ENCODE measurements at regions not wholly inside any gene's neighbourhood (a gene's known extent, or its start where the extent isn't known, plus 50 kb on each side); places are given as distances from the start of the nearest gene placed in this dataset.
A peak's percentile ranks its signal among the peaks of the same experiment; 100 is the strongest.

DNA sequence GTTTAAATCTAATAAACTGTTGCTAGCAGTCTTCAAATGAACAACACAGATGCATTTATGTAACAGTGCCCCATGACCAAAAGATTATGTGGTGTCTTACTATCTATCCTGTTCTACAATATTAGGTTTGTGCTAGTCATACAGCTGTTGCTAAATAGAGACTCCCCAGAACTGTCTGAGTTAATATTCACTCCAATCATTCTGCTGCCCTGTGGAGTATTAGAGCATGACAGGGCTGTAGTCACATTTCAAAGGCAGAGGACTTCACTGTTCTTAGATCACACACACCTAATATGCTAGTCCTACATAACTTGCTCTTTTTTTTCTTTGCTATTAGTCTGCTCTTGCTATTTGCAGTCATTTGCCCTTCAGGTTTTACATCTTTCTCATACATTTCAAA is 157.6 kb upstream of the MDGA2 start:
- intact Hi-C loops (cut with DNase I) = no loop called here
- H3K27me3 ChIP-seq = no peaks in the 10 kb centered on the region
- H3K9me3 ChIP-seq = no peaks in the 10 kb centered on the region
- no peaks in the 10 kb centered on the region for H3K4me1 ChIP-seq
- TF ChIP-seq POLR2A (IDR thresholded peaks at IDR 0.05) = no peak
- TF ChIP-seq, protein P1, sequence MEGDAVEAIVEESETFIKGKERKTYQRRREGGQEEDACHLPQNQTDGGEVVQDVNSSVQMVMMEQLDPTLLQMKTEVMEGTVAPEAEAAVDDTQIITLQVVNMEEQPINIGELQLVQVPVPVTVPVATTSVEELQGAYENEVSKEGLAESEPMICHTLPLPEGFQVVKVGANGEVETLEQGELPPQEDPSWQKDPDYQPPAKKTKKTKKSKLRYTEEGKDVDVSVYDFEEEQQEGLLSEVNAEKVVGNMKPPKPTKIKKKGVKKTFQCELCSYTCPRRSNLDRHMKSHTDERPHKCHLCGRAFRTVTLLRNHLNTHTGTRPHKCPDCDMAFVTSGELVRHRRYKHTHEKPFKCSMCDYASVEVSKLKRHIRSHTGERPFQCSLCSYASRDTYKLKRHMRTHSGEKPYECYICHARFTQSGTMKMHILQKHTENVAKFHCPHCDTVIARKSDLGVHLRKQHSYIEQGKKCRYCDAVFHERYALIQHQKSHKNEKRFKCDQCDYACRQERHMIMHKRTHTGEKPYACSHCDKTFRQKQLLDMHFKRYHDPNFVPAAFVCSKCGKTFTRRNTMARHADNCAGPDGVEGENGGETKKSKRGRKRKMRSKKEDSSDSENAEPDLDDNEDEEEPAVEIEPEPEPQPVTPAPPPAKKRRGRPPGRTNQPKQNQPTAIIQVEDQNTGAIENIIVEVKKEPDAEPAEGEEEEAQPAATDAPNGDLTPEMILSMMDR (IDR thresholded peaks at IDR 0.05) = no peak
- H3K36me3 ChIP-seq = no peaks in the 10 kb centered on the region
- H3K27ac ChIP-seq = no peak overlapping the region
- DNase-seq (no peak), ATAC-seq (no peak)
- H3K4me3 ChIP-seq = no peak overlapping the region

DNA sequence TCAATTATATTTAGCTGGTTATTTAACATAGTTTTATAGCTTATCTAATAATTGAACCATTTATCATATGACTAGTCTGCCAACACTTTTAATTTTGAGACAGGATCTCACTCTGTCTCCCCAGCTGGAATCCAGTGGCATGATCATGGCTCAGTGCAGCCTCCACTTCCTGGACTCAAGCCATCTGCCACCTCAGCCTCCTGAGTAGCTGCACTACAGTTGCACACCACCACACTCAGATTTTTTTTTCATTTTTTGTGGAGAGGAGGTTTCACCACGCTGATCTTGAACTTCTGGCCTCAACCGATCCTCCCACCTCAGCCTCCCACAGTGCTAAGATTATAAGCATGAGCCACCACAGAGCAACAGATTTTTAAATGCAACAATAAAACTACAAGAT is 151.4 kb upstream of the MDGA2 start:
- no peak for ATAC-seq
- H3K27ac ChIP-seq = no peak overlapping the region
- H3K9me3 ChIP-seq = no peaks in the 10 kb centered on the region
- WGBS (ENCODE audit: insufficient coverage, low coverage, low lambda C conversion rate, missing lambda C conversion rate) = 72% methylated on average over 2 of the region's 2 CpGs
- TF ChIP-seq, protein P1 (IDR thresholded peaks at IDR 0.05) = no peak
- no peak overlapping the region for H3K4me3 ChIP-seq
- intact Hi-C loops (cut with DNase I) = no loop called here
- no peak for DNase-seq
- H3K27me3 ChIP-seq = no peaks in the 10 kb centered on the region
- no peaks in the 10 kb centered on the region for H3K4me1 ChIP-seq
- H3K36me3 ChIP-seq = no peaks in the 10 kb centered on the region

DNA sequence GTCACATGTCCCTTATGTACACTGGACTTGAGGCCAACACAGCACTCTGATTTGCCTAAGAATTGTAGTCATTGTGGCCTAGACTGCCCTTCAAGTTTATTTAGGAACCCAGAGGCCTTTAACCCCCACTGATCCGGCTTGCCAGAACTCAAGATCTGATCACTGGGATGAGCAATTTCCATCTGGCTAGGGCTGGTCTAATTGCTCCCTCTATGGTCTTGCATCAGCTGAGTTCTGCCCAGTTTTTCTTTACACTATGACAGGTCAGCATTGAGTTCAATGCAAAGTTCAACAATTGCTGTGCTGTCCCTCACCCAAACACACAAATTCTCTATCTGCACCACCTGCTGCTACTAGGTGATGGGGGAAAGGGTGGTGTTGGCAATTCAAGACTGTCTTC is 146.9 kb upstream of the MDGA2 start:
- Histone ChIP-seq H3K27me3 (no peaks in the 10 kb centered on the region), H3K4me3 (no peak overlapping the region), H3K36me3 (no peaks in the 10 kb centered on the region), H3K9me3 (no peaks in the 10 kb centered on the region), H3K4me1 (no peaks in the 10 kb centered on the region), H3K27ac (no peak overlapping the region)
- no peak for TF ChIP-seq POLR2A (IDR thresholded peaks at IDR 0.05)
- TF ChIP-seq, protein P1 (IDR thresholded peaks at IDR 0.05) = no peak
- WGBS (ENCODE audit: insufficient coverage, low coverage, low lambda C conversion rate, missing lambda C conversion rate) = 22% methylated on average over 1 of the region's 1 CpG
- DNase-seq (no peak), ATAC-seq (peak in 1 of 4 donors; percentile 59)
- intact Hi-C loops (cut with DNase I) = no loop called here

DNA sequence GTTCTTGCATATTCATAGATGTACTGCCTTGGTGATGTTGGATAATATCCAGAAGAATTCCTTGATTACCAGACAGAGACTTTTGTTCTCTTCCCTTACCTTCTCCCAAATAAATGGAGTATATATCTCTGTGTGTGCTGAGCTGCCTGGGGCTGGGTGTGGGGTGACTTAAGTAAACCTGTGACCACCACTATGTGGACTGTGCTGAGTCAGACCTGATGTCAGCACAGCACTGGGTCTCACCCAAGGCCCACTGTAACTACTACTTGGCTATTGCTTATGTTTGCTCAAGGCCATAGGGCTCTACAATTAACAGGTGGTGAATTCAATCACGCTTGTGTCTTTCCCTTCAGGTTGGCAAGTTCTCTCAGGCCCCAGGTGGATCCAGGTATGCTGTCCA is 145.7 kb upstream of the MDGA2 start:
- TF ChIP-seq, protein P1 (IDR thresholded peaks at IDR 0.05) = no peak
- TF ChIP-seq POLR2A (IDR thresholded peaks at IDR 0.05) = no peak
- 29% methylated on average over 1 of the region's 1 CpG for WGBS (ENCODE audit: insufficient coverage, low coverage, low lambda C conversion rate, missing lambda C conversion rate)
- intact Hi-C loops (cut with DNase I) = no loop called here
- no peaks in the 10 kb centered on the region for H3K36me3 ChIP-seq
- no peak for ATAC-seq
- H3K4me3 ChIP-seq = no peak overlapping the region
- H3K27me3 ChIP-seq = no peaks in the 10 kb centered on the region
- no peaks in the 10 kb centered on the region for H3K4me1 ChIP-seq
- no peak for DNase-seq
- H3K9me3 ChIP-seq = no peaks in the 10 kb centered on the region
- H3K27ac ChIP-seq = no peak overlapping the region

DNA sequence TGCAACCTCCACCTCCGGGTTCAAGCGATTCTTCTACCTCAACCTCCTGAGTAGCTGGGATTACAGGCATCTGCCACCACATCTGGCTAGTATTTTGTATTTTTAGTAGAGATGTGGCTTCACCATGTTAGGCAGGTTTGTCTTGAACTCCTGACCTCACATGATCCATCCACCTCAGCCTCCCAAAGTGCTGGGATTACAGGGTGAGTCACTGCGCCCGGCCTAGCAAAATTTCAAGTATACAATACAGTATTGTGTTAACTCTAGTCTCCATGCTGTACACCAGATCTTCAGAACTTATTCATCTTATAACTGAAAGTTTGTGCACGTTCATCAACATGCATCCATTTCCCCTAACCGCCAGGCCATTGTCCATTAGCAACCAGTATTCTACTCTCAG is 115.1 kb upstream of the MDGA2 start:
- 71% methylated on average over 4 of the region's 6 CpGs for WGBS (ENCODE audit: insufficient coverage, low coverage, low lambda C conversion rate, missing lambda C conversion rate)
- ATAC-seq = no peak
- DNase-seq = no peak
- Histone ChIP-seq H3K9me3 (no peaks in the 10 kb centered on the region), H3K4me1 (no peaks in the 10 kb centered on the region), H3K27me3 (no peaks in the 10 kb centered on the region), H3K36me3 (no peaks in the 10 kb centered on the region), H3K4me3 (no peak overlapping the region), H3K27ac (no peak overlapping the region)
- TF ChIP-seq, protein P1 (IDR thresholded peaks at IDR 0.05) = no peak
- TF ChIP-seq POLR2A (IDR thresholded peaks at IDR 0.05) = no peak
- intact Hi-C loops (cut with DNase I) = no loop called here
